Epithelial cell of proximal tubule (primary cell): ENCODE measurements at regions not wholly inside any gene's neighbourhood (a gene's known extent, or its start where the extent isn't known, plus 50 kb on each side); places are given as distances from the start of the nearest gene placed in this dataset.

Experiments used
- DNase-seq: peaks from one replicate; pipeline ENCODE4 v3.0.0-alpha.2; 2011; ENCODE audit warnings: low read depth
- H3K4me3 ChIP-seq: 2 replicates; pipeline ENCODE4 v1.5.1; 2011; ENCODE audit warnings: low read depth, mild to moderate bottlenecking, low read length
- CTCF ChIP-seq: conservative IDR thresholded peaks from 2 replicates; pipeline ENCODE4 v1.5.1; 2012; ENCODE audit warnings: low read depth, mild to moderate bottlenecking, low read length

DNA sequence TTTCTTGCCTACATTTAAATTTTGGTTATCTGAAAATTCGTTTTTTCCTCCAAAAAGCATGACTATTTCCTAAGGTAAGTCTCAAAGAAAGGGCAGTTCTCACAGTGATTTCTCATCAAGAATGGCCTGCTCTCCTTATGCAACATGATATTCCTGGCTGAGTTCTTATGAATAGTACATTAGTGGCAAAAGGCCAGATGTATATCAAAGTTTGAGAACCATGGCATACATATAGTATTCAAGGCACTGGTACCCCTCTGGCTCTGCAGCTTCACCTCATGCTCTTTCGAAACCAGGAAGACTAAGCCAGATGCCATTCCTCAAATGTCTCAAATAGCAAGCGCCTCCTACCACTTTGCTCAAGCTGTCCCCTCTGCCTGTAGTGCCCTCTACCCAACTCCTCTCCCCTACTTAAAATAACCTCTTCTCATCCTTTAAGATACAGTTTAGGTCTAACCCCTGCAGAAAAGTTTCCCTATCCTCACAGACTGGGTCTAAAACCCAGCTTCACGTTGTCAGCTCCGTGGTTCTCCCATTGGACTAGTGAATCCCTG is 280.3 kb downstream of the HACE1 start:
- TF ChIP-seq CTCF, result no peak
- no peak overlapping the region for H3K4me3 ChIP-seq
- no peak for DNase-seq

DNA sequence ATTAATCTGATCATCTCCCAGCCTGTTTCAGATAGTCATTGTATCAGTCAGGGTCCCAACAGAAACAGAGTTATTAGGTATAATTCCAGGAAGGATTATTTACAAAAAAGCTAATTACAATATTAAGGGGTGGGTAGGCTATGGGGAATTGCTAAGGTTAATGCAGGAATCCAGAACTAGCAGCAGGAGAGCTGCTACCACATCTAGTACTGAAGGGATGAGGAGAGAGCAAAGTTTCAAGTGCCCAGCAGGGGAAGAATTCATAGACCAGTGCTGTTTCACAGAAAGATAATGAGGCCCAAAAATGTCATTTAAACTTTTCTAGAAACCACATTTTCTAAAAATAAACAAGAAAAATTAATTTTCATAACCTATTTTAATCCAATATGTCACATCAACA is 284.2 kb downstream of the HACE1 start:
- DNase-seq, result no peak
- no peak overlapping the region for H3K4me3 ChIP-seq
- TF ChIP-seq CTCF, result no peak

DNA sequence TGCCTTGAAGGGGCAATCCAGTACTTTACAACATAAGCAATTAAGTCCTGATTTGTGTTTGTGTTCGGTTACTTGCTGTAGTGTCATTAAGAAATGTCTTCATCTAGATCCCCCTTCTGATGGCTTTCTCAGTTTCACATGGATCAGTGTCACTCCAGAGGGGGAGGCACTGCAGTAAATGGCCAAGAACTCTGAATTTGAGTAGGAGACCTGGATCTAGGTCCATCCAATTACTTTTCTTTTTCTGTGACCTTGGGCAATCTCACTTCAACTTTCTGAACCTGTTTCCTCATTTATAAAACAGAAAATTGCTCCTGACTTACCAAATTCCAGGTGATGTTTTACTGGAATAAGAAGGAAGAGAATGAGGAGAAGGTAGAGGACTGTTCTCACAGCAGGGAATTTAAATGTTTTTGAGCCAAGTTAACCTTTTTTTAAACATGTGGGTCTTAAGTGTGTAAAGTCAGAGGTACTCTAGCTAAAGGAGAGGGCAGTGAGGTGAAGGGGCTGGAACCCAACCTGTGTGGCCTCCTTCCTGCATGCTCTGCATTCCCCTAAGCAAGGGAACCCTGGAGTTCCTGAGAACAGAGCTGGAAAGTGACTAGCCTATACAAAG is 285.5 kb downstream of the HACE1 start:
- H3K4me3 ChIP-seq, result no peak overlapping the region
- no peak for DNase-seq
- no peak for TF ChIP-seq CTCF

DNA sequence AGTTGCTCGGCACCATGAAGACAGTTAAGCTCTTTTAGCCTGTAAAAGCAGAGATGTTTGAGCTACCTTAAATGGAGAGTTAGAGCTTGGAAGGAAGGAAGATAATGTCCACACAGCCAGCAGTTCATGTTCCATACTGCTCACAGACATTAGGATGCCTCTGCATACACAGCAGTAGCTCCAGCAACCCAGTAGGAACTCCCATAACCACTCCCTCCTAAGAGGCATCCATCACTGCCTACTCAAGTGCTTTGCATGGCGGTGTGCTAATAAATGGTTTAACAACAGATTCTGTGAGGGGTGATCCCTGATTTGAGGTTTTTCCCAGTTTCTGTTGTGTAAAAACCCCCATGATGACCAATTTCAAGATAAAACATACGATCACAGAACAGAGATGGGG is 286.4 kb downstream of the HACE1 start:
- DNase-seq, result no peak
- no peak overlapping the region for H3K4me3 ChIP-seq
- no peak for TF ChIP-seq CTCF

- no peak for DNase-seq
- no peak overlapping the region for H3K4me3 ChIP-seq
- TF ChIP-seq CTCF, result no peak
Observed at GRCh38 chr6:104572901-104573300, 286.8 kb downstream of the HACE1 start.

GRCh38 chr6:104566411-104566810 is 293.3 kb downstream of the HACE1 start:
- no peak overlapping the region for H3K4me3 ChIP-seq
- no peak for DNase-seq
- no peak for TF ChIP-seq CTCF

DNA sequence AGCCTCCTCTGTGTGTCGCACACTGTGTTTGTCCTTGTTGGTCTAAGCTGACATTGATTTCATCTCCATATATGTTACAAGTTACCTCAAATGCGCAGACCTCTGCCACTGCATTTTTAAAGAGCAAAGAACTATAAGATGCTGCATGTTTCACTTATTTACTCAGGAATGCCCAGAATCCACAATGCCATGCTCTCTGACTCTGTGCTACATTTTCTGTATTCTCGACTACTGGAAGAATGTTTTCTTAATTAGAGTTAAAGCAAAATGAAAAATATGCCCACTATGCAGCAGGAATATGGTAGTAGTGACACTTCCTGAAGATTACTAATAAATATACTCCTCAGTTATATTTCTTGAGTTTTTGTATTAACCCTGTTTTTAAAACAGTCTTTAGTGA is 296.4 kb downstream of the HACE1 start:
- no peak overlapping the region for H3K4me3 ChIP-seq
- no peak for TF ChIP-seq CTCF
- no peak for DNase-seq
